ENCODE measurements at regions not wholly inside any gene's neighbourhood (a gene's known extent, or its start where the extent isn't known, plus 50 kb on each side); places are given as distances from the start of the nearest gene placed in this dataset.

DNA sequence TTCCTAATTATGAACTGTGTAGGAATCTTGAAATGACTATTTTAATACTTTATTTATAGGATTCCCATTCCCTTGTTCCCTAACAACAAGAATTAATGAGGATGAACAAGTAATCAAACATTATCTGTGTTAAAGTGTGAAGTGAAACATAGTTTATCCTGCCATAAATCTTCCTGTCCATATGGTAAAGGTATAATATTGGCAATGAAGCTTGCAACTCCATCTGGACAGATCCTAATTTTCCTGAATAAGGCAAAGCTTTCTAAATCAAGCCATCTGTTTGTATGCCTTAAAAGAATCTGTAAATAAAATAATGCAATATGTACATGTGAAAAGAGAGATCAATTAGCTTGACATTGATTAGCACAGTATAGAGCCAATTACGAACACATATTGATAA is 529.0 kb downstream of the ANKRD7 start:
- no peak overlapping the region for H3K4me3 ChIP-seq (ENCODE audit: control insufficient read depth, low read depth, low read length)
- no peak for DNase-seq (ENCODE audit: low read depth)
- TF ChIP-seq, protein P1, sequence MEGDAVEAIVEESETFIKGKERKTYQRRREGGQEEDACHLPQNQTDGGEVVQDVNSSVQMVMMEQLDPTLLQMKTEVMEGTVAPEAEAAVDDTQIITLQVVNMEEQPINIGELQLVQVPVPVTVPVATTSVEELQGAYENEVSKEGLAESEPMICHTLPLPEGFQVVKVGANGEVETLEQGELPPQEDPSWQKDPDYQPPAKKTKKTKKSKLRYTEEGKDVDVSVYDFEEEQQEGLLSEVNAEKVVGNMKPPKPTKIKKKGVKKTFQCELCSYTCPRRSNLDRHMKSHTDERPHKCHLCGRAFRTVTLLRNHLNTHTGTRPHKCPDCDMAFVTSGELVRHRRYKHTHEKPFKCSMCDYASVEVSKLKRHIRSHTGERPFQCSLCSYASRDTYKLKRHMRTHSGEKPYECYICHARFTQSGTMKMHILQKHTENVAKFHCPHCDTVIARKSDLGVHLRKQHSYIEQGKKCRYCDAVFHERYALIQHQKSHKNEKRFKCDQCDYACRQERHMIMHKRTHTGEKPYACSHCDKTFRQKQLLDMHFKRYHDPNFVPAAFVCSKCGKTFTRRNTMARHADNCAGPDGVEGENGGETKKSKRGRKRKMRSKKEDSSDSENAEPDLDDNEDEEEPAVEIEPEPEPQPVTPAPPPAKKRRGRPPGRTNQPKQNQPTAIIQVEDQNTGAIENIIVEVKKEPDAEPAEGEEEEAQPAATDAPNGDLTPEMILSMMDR (conservative IDR thresholded peaks at IDR 0.05; ENCODE audit: control insufficient read depth, insufficient read depth, low read depth, low read length), result no peak

DNA sequence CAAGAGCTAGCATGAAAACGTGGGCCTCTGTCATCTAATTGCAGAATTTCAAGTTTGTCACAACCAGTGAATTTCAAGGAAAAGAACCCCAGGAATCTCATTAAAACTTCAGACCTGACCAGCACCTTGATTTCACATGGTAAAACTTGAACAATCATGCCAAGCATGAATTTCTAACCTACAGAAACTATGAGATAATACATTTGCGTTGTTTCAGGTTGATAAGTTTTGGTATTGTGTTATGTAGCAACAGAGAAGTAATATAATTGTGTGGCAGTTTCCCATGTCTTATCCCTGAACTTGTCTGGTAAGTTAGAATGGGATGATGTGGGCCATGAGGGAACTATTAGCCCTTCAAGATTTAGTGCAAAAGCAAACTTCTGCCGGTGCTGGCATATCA is 530.1 kb downstream of the ANKRD7 start:
- no peak overlapping the region for H3K4me3 ChIP-seq (ENCODE audit: control insufficient read depth, low read depth, low read length)
- TF ChIP-seq, protein P1 (conservative IDR thresholded peaks at IDR 0.05; ENCODE audit: control insufficient read depth, insufficient read depth, low read depth, low read length), result no peak
- DNase-seq (ENCODE audit: low read depth), result no peak

DNA sequence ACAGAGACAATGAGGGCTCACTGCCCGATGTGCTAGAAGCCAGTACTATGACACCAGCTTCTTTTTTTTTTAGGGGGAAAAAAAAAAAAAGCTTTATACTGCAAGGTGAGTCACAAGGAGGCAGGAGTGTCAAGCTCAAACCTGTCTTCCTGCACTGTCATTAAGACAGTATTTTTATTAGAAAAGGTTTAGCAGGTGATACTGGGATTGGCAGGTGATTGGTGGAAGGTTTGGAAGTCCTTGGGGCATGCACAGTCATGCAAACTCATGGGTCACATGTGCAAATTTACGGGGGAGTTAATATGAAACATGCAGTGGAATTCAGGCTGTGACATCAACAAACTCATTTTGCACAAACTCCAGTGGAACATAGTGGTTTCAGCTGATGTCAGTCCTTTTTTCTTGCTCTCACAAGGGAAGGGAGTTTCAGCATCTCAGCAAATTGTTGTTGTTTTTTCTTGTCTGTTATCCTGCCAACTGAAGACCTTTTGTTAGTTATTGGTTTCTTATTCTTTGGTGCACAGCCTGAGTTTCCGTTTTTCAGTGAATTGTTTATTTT is 530.6 kb downstream of the ANKRD7 start:
- no peak overlapping the region for H3K4me3 ChIP-seq (ENCODE audit: control insufficient read depth, low read depth, low read length)
- DNase-seq (ENCODE audit: low read depth), result peak; percentile 3
- TF ChIP-seq, protein P1 (conservative IDR thresholded peaks at IDR 0.05; ENCODE audit: control insufficient read depth, insufficient read depth, low read depth, low read length), result no peak

DNA sequence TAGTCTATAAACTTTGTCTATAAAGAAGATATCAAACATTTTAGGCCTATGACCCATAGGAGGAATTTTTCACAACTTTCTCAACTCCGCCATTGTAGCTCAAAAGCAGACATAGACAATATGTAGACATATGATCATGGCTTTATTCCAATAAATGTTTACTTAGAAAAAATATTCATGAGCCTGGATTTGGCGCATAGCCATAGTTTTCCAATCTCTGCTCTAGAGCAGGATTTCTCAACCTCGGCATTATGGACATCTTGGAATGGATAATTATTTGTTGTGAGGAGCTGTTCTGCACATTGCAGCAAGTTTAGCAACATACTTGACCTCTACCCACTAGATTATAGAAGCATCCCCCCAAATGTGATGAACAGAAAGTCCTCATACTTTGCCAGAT is 532.6 kb downstream of the ANKRD7 start:
- no peak overlapping the region for H3K4me3 ChIP-seq (ENCODE audit: control insufficient read depth, low read depth, low read length)
- TF ChIP-seq, protein P1 (conservative IDR thresholded peaks at IDR 0.05; ENCODE audit: control insufficient read depth, insufficient read depth, low read depth, low read length), result no peak
- no peak for DNase-seq (ENCODE audit: low read depth)

DNA sequence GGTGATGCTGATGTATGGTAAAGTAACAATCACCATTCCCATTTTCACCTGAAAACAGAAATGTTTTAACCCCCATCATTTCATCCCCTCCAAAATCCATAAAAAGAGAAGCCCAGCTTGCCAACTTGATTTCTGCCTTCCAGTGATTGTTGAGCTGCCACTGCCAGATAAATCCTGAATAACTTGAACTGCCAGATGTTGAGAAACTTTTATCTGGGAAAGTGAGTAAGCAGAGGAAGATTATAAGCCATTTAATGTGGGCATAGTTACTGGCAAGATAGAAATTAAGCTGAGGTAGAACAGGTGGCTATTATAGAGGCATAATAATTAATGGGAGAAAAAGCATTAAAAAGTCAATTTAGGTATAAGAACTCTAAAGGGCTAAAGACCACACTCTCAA is 534.1 kb downstream of the ANKRD7 start:
- H3K4me3 ChIP-seq (ENCODE audit: control insufficient read depth, low read depth, low read length), result no peak overlapping the region
- DNase-seq (ENCODE audit: low read depth), result no peak
- TF ChIP-seq, protein P1 (conservative IDR thresholded peaks at IDR 0.05; ENCODE audit: control insufficient read depth, insufficient read depth, low read depth, low read length), result no peak

DNA sequence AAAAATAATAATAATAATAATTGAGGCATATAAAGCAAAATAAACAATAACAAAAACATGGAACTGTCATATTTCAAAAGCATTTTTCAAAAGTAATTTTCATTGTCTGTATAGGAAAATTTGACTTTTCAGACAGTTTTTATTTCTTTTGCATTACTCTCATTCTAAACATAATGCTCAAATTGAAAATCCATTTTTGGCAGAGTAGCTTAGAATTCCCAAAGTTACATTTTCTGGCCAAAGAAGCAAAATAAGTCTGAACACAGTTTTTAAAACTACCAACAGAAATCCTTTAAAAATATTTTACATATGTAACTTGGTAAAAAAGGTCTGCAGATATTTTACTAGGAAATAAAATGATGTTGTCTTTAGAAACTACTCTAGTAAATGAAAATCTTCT is 535.4 kb downstream of the ANKRD7 start:
- no peak overlapping the region for H3K4me3 ChIP-seq (ENCODE audit: control insufficient read depth, low read depth, low read length)
- TF ChIP-seq, protein P1 (conservative IDR thresholded peaks at IDR 0.05; ENCODE audit: control insufficient read depth, insufficient read depth, low read depth, low read length), result no peak

DNA sequence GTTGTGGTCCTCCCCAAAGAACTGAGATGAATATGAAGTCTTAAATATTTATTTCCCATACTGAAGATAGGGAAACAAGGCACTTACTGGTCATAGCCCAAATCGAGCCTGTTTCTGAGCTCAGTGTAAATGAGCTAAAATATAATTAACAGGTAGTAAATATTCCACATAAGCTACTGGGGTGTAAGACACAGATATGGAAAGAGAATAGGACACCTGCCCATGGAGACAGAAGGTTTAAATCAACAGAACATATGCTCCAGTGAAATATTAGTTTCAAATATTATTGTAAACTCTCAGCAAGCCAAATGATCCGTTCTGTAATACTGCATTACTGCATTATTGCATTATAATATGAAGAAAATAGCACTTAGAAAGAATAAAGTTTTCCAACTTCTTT is 537.9 kb downstream of the ANKRD7 start:
- no peak for DNase-seq (ENCODE audit: low read depth)
- TF ChIP-seq, protein P1 (conservative IDR thresholded peaks at IDR 0.05; ENCODE audit: control insufficient read depth, insufficient read depth, low read depth, low read length), result no peak

More for the DNA sequence above, 535.4 kb downstream of the ANKRD7 start:
- no peak for DNase-seq (ENCODE audit: low read depth)

More for the DNA sequence above, 537.9 kb downstream of the ANKRD7 start:
- no peak overlapping the region for H3K4me3 ChIP-seq (ENCODE audit: control insufficient read depth, low read depth, low read length)

Data from fibroblast of mammary gland (primary cell).